Endothelial cell (in vitro differentiated cells): ENCODE measurements at regions not wholly inside any gene's neighbourhood (a gene's known extent, or its start where the extent isn't known, plus 50 kb on each side); places are given as distances from the start of the nearest gene placed in this dataset.

Source experiments
- DNase-seq: peaks from one replicate; pipeline ENCODE4 v3.0.0; 2021; ENCODE audit warnings: low spot score
- H3K27ac Mint-ChIP-seq: one replicate; pipeline ENCODE4 v1.8.0; 2021; ENCODE audit warnings: mixed read lengths, inconsistent platforms; ENCODE audit not compliant: unreplicated experiment
- H3K27me3 Mint-ChIP-seq: one replicate; pipeline ENCODE4 v1.8.0; 2021; ENCODE audit warnings: mild to moderate bottlenecking, moderate library complexity, mixed read lengths, inconsistent platforms; ENCODE audit not compliant: unreplicated experiment
- H3K36me3 Mint-ChIP-seq: one replicate; pipeline ENCODE4 v1.8.0; 2021; ENCODE audit warnings: mild to moderate bottlenecking, low read depth, mixed read lengths, inconsistent platforms; ENCODE audit not compliant: unreplicated experiment
- H3K4me1 Mint-ChIP-seq: one replicate; pipeline ENCODE4 v1.8.0; 2021; ENCODE audit warnings: mild to moderate bottlenecking, mixed read lengths, inconsistent platforms; ENCODE audit not compliant: unreplicated experiment
- H3K4me3 Mint-ChIP-seq: one replicate; pipeline ENCODE4 v1.8.0; 2021; ENCODE audit warnings: mild to moderate bottlenecking, mixed read lengths, inconsistent platforms; ENCODE audit not compliant: unreplicated experiment
- H3K9me3 Mint-ChIP-seq: one replicate; pipeline ENCODE4 v1.8.0; 2021; ENCODE audit warnings: mixed read lengths, inconsistent platforms; ENCODE audit not compliant: unreplicated experiment
- TF ChIP-seq, protein P1 (sequence below): fragments of 200-600 bp; sonication (generic); IDR thresholded peaks from one replicate; pipeline ENCODE4 v1.5.0; 2021; ENCODE audit warnings: antibody characterized with exemption; ENCODE audit not compliant: unreplicated experiment

DNA sequence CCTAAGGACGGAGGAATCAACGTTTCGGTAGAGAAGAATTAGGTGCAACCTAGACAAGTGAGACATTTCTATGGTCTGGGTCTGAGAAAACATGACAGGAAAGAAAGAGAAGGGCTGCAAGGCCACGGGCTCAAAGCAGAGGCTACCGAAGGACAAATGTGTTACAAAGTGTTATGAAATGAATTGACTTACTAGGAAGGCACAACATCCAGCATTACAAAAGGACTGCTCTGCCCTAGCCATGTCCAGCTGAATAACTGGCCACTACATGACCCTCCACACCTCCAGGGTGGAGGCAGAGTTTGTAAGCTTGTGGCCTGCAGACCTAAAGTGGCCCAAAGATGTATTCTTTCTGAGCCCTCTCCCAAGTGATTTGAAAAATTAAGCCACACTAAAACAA, 133.6 kb downstream of the GDAP2 start:
- no peaks in the 10 kb centered on the region for H3K27me3 Mint-ChIP-seq
- H3K4me1 Mint-ChIP-seq: no peaks in the 10 kb centered on the region
- TF ChIP-seq, protein P1, sequence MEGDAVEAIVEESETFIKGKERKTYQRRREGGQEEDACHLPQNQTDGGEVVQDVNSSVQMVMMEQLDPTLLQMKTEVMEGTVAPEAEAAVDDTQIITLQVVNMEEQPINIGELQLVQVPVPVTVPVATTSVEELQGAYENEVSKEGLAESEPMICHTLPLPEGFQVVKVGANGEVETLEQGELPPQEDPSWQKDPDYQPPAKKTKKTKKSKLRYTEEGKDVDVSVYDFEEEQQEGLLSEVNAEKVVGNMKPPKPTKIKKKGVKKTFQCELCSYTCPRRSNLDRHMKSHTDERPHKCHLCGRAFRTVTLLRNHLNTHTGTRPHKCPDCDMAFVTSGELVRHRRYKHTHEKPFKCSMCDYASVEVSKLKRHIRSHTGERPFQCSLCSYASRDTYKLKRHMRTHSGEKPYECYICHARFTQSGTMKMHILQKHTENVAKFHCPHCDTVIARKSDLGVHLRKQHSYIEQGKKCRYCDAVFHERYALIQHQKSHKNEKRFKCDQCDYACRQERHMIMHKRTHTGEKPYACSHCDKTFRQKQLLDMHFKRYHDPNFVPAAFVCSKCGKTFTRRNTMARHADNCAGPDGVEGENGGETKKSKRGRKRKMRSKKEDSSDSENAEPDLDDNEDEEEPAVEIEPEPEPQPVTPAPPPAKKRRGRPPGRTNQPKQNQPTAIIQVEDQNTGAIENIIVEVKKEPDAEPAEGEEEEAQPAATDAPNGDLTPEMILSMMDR: no peak
- DNase-seq: no peak
- no peaks in the 10 kb centered on the region for H3K36me3 Mint-ChIP-seq
- H3K27ac Mint-ChIP-seq: no peak overlapping the region
- no peak overlapping the region for H3K4me3 Mint-ChIP-seq
- H3K9me3 Mint-ChIP-seq: no peaks in the 10 kb centered on the region

DNA sequence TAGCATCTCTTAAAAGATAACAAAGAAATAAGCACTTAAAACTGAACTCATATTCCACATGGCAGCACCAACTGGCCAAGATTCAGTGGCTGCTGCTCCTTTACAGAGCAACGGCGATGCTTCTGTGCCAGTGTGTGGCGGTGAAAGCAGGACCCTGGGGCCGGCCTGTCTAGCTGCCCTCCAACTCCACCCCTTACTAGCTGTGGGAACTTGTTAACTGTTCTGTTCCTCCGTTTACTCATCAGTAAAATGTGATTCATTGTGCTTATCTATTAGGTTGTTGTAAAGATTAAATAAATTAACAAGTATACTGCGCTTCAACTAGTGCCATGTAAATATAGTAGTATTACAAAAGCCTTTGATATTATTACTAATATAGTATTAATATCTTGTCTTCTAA, 133.2 kb downstream of the GDAP2 start:
- TF ChIP-seq, protein P1: no peak

DNA sequence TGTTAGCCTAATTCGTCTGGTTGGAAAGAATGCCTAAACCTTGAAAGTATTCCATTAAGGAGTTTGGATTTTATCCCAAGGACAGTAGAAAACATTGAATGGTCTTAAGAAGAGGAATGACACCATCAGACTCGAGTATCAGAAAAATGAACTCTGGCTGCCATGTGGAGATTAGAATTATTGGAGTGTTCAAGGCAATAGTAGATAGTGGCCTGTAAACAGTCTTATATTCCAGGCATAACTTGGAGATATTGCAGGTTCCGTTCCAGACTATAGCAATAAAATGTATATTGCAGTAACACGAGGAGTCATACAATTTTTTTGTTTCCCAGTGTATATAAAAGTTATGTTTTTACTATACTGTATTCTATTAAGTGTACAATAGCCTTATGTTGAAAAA, 130.9 kb downstream of the GDAP2 start:
- H3K4me1 Mint-ChIP-seq: no peaks in the 10 kb centered on the region
- TF ChIP-seq, protein P1: no peak
- no peaks in the 10 kb centered on the region for H3K9me3 Mint-ChIP-seq
- H3K27me3 Mint-ChIP-seq: no peaks in the 10 kb centered on the region
- H3K27ac Mint-ChIP-seq: no peak overlapping the region
- no peak for DNase-seq
- H3K4me3 Mint-ChIP-seq: no peak overlapping the region
- H3K36me3 Mint-ChIP-seq: no peaks in the 10 kb centered on the region

More for the DNA sequence above, 133.2 kb downstream of the GDAP2 start:
- no peak for DNase-seq
- no peaks in the 10 kb centered on the region for H3K36me3 Mint-ChIP-seq
- H3K27ac Mint-ChIP-seq: no peak overlapping the region
- H3K27me3 Mint-ChIP-seq: no peaks in the 10 kb centered on the region
- H3K9me3 Mint-ChIP-seq: no peaks in the 10 kb centered on the region
- H3K4me3 Mint-ChIP-seq: no peak overlapping the region
- no peaks in the 10 kb centered on the region for H3K4me1 Mint-ChIP-seq

DNA sequence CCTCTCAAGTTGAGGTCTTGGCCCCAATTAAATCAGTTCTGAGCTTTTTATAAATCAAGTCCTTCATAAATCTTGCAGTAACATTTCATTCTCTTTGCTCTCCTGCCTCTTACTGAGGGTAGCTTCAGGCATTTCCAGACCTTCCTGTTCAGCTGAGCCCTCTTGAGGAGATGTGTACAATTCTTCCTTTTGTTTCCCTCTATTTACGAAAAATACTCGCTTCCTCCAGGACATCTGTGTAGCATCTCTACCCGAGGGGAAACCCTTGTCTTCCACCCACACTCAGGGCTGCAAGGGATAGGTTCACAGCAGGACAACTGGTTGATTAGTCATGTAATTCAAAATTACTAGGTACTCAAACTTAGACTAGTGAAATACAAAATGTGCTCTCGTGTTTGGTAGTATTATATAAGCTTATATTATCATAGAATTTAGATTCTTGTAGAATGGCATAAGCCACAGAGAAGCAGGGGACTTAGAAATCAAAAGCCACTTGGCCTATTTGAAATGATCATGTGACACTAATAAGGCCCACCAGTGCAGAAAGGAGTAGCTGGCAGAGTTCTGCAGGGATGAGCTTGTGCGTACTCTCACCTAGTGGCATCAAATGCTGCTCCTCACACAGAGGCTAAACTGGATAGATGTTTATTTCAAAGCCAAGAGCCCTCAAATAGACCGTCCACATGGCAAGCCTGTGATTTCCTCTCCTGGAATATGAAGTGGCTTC, 126.7 kb downstream of the GDAP2 start:
- H3K27ac Mint-ChIP-seq: no peak overlapping the region
- H3K9me3 Mint-ChIP-seq: no peaks in the 10 kb centered on the region
- DNase-seq: no peak
- H3K36me3 Mint-ChIP-seq: no peaks in the 10 kb centered on the region
- no peaks in the 10 kb centered on the region for H3K4me1 Mint-ChIP-seq
- H3K27me3 Mint-ChIP-seq: no peaks in the 10 kb centered on the region
- TF ChIP-seq, protein P1: no peak
- H3K4me3 Mint-ChIP-seq: no peak overlapping the region

DNA sequence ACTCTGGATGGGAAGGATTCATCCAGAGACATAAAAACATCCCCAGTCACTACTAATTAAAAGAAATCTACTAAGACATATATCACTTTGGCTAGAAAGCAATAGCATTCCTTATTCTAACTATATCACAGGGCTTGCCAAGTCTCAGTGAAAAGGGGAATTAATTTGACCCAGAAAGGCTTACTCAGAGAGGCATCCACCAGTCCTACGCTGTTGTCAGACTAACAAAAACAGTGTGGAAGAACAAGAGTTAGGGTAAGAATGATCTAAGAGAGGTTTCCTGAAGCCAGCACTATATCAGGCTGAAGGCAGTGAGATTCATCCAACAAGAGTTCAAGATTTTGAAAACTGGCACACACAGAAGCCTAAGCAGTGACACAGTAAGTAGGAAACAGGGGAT, 126.1 kb downstream of the GDAP2 start:
- Mint-ChIP-seq H3K9me3 (no peaks in the 10 kb centered on the region), H3K36me3 (no peaks in the 10 kb centered on the region), H3K27ac (no peak overlapping the region), H3K4me1 (no peaks in the 10 kb centered on the region), H3K4me3 (no peak overlapping the region), H3K27me3 (no peaks in the 10 kb centered on the region)
- TF ChIP-seq, protein P1: no peak
- no peak for DNase-seq
